NCI-H526 treated with DMSO at 0.1 percent for 48 hours (cell line): ENCODE measurements at regions not wholly inside any gene's neighbourhood (a gene's known extent, or its start where the extent isn't known, plus 50 kb on each side); places are given as distances from the start of the nearest gene placed in this dataset.
"Not testable (repeated sequence)": the region's sequence is repeated elsewhere in the genome, so short reads cannot be mapped to it uniquely, and the experiment has no call there.

Experiments used
- DNase-seq: peaks from one replicate; lab custom pipeline; 2025; lab: John Stamatoyannopoulos, UW

DNA sequence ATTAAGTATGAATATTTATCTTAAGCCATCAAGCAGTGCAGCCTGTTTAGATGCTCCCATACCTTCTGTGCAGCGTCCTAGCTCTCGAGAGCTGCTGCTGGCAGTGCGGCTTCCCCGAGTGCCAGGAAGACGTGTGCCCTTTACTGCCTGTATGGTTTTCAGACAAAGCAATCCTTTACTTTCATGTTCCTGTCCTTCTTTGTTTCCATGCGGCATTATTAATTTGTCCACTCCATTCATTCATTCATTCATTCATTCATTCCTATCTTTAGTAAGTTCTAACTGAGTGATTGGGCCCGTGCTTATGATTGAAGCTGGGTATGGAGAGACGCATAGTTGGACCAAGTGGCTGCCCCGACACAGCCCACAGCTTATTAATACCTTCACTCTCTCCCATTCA lies 446.6 kb upstream of the HNRNPA3 start:
- no peak for DNase-seq

DNA sequence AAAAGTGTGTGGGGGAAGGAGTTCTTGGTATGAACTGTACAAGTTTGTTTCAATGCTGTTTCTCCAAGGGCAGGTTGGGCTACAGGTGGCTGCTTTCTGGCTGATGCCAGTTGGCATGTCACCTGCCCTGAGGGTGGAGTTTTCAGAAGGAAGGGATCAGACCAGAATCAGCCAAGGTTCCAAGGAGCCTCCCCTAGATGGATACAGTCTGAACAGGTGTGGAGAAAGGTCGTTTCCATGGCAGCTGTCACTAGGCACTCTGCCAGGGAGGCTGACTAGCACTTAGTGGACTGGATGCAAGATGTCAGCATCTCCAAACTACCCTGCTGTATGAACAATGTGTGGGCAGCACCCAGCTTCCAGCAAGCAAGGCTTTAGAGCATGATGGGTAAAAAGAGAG lies 444.4 kb upstream of the HNRNPA3 start:
- DNase-seq: no peak

- no peak for DNase-seq
These were observed 443.6 kb upstream of the HNRNPA3 start for GRCh38 chr2:176769021-176769420.

- no peak for DNase-seq
These were observed 442.9 kb upstream of the HNRNPA3 start for GRCh38 chr2:176769499-176770370.

- DNase-seq: no peak
These were observed 439.8 kb upstream of the HNRNPA3 start for GRCh38 chr2:176772816-176773215.

- no peak for DNase-seq
These were observed 437.7 kb upstream of the HNRNPA3 start for GRCh38 chr2:176774766-176775451.

DNA sequence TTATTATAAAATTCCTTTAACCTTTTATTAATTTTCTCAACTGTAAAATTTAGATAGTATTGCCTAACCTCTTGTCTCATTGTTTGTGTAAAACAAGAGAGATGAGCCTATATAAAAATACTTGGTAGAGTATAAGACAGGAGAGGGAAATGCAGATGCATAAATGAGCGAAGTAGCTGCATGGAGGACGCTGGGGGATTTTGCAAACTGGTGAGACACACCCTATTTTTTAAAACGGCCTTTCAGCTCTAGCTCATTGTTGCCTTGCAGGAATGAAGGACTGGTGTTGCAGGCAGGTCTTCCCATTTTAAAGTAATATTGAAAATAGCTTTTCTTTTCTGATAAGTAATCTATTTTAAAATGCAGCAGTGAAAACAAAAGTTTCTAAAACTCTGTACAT lies 435.3 kb upstream of the HNRNPA3 start:
- DNase-seq: no peak

DNA sequence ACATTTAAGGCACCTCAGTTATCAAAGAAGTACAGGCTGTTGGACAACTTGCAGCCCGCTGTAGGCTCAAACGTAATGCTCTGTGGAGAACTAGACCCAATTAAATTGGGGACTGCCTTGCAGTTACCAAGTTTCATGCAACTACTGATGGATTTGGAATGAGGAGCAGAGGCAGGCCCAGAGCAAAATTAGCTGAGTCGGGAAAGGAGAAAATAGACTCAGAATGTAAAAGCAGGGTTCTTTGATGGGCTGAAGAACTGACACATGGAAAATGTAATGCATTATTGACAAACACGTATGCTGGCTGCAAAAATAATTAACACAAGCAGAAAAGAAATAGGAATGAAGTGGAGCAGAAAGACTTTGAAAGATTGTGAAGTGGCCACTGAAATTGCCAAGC lies 432.7 kb upstream of the HNRNPA3 start:
- no peak for DNase-seq

GRCh38 chr2:176780348-176780747 lies 432.2 kb upstream of the HNRNPA3 start:
- DNase-seq: no peak

DNA sequence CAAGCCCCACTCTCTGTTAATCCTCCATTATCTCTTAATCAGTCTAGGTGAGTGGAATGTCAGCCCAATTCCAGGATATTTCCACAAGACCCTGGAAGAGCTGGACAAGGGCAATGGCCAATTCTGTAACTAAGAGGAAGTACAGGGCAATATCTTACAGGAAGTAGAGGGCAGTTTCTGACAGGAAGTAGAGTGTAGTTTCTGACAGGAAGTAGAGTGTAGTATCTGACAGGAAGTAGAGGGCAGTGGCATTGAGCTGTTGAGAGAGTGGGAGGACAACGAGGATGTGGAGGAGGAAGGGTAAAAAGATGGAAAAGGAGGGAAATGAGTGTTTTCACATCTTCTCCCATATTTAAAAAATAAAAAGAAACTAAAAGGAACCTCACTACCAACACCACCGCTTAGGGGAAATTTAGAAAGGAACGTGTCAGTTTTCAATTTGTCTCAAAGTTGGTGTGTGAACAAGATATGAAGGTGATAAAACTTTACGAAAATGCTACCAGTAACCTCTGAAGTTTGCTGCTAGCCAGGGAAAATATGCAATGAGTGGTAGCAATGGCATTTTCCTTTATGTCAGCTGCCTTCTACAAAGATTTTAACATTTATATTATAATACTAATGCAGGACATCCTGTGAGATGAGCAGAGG lies 430.9 kb upstream of the HNRNPA3 start:
- no peak for DNase-seq

DNA sequence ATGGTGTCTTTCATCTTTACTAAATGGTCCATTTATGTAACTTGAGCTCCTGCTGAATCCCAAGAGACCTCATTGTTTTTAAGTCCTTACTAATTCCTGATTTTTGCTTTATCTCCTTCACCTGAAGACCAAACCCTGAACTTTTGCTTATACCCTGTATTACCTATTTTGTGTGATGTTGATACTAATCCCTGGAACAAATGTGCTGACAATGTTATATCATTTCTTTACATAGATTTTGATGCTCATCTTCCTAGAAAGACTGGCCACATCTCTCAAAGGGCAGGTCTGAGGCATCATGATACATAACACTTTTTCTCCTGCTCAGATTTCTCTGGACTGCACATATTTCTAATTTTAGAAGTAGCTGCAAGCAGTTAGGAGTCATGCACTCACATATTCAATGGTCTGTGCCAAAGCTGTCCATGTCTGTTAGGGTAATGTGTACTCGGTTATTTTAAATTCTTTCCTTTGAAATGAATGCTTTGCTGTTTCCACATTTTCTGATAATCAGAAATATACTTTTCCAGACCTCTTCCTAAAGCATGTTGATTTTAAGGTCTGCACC lies 427.9 kb upstream of the HNRNPA3 start:
- DNase-seq: no peak

- DNase-seq: no peak
These were observed 422.8 kb upstream of the HNRNPA3 start for GRCh38 chr2:176789751-176790150.

DNA sequence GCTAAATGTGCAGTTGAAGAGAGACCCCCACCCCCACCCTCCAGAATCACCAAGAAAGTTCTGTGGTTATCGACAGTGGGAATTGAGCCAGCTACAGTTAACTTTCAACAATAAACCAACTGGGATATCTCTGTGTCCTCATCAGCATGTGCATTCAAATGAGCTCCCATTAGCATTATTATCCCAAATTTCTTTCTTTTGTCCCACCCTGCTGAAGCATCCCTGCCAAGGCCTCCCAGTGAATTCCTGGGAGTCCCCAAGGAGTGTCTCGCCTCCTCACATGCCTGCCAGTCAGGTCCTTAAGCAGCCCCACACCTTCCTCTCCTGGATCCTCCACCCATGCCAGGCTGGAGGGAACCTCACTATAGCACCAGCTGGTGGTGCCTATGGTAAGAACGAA lies 422.1 kb upstream of the HNRNPA3 start:
- DNase-seq: no peak

- DNase-seq: no peak
These were observed 418.8 kb upstream of the HNRNPA3 start for GRCh38 chr2:176793792-176794191.

DNA sequence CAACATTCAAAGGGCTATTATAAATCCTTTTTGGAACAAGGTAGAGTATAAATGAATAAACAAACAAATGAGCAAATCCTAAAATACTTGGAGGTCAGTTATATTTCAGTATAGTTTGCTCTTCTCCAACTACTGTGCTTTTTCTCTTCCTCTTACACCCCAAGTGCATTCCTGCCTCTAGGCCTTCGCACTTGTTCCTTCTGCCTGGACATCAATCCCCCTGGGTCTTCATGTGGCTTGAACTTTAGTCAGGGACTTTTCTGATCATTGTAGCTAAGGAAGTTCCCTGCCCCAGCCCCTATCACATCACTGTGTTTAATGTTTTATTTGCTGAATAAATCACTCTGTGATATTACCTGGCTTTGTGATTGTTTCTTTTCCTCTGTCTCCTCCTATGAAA lies 418.2 kb upstream of the HNRNPA3 start:
- DNase-seq: no peak

DNA sequence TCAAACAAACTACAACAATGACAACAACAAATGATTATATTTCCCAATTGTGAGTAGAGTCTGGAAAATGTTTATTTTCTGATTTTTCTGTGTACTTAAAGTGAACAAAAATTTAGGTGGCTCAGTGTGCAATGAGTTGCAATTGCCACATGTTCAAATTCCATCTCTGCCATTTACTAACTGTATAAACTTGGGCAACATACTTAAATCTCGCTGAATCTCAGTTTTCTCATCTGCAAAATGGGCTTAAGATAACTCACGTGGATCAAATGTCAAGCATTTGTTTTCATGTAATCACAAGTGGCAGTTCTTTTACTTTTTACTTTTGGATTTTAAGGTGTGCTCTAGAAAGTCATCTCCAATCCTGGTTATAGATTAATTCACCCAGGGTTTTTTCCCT lies 416.8 kb upstream of the HNRNPA3 start:
- DNase-seq: no peak

GRCh38 chr2:176796677-176797076 lies 415.9 kb upstream of the HNRNPA3 start:
- DNase-seq: not testable (repeated sequence)

DNA sequence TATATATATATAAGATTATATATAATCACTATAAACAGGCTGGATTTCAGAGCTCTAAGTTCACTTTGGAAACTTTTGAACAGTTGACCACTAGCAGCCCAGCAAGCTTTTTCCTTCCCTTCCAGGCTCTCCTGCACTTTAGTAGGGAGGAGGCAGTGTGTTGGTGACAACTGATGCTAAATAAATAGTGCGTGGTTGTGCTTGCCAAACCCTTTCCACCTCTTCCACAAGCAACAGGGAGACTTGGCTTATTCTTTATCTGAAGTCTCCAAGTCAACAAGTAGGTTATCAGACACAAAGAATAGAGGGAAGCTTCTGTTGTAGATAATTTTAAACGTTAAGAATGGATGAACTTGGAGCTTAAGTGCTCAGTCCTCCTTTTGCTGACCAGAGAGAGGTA lies 408.2 kb upstream of the HNRNPA3 start:
- no peak for DNase-seq

DNA sequence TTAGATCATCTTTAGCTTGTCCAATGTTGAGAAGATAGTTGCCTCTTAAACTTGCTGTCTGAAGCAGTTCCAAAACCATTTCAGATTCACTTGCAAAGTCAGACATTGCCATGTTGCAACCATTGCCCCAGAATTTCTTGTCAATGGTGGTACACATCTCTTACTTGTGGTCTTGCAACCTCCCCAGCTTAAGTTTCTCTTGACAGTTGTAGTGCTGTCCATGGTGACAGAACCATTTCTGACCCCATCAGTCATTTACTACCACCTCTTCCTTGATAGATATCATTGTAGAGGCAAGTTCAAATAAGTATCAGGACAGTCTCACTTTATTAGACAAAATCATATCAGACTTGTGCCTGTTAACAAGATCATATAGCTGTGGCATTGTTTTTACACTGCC lies 407.2 kb upstream of the HNRNPA3 start:
- DNase-seq: no peak

GRCh38 chr2:176812246-176812775 lies 400.3 kb upstream of the HNRNPA3 start:
- DNase-seq: no peak

DNA sequence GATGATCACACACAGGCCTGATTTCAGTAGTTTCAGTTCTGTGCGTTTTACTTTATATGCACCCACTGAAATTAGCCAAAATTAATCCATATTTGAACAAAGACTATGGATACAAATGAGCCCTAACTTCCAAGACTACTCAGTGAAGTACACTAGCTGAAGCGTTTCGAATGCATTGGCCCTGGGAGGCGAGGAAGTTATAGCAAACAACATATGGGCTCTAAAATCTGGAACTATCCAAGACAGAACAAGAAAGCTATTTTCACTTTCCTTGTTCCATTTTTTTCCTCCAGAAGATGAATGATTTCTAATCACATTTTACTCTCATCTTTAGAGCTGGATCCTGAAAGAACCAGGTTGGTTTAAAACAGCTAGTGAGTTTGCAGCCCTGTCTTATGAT lies 399.4 kb upstream of the HNRNPA3 start:
- DNase-seq: no peak

DNA sequence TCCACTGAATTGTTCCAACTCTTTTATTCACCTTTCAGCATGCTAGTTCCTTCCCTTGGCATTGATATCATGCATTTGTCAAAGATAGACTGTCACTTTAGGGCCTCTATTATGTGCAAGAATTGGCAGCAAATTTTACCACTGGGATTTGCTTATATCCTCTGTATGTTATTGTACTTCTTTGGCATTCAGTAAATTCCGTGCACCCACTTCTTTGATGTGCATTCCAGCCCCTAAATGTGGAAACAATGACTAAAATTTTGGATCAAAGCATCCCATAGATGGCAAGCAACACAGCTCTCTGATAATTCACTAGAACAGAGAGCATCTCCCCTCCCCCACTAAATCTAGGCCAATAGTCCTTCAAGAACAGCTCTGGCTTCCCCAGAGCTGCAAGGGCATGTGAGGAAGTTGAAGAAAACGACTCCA lies 399.0 kb upstream of the HNRNPA3 start:
- no peak for DNase-seq
